Osteocyte (in vitro differentiated cells): ENCODE measurements at regions not wholly inside any gene's neighbourhood (a gene's known extent, or its start where the extent isn't known, plus 50 kb on each side); places are given as distances from the start of the nearest gene placed in this dataset.

Experiments used
- DNase-seq: peaks from one replicate; pipeline ENCODE4 v3.0.0; 2021; ENCODE audit warnings: mixed read lengths; ENCODE audit not compliant: unreplicated experiment; ENCODE audit errors: extremely low spot score
- H3K27ac Mint-ChIP-seq: one replicate; pipeline ENCODE4 v1.8.0; 2021; ENCODE audit warnings: mild to moderate bottlenecking, mixed read lengths; ENCODE audit not compliant: unreplicated experiment
- H3K27me3 Mint-ChIP-seq: one replicate; pipeline ENCODE4 v1.8.0; 2021; ENCODE audit warnings: mixed read lengths; ENCODE audit not compliant: unreplicated experiment
- H3K36me3 Mint-ChIP-seq: one replicate; pipeline ENCODE4 v1.8.0; 2021; ENCODE audit warnings: mixed read lengths; ENCODE audit not compliant: unreplicated experiment
- H3K4me1 Mint-ChIP-seq: one replicate; pipeline ENCODE4 v1.8.0; 2021; ENCODE audit warnings: mixed read lengths; ENCODE audit not compliant: unreplicated experiment
- H3K4me3 Mint-ChIP-seq: one replicate; pipeline ENCODE4 v1.8.0; 2021; ENCODE audit warnings: mild to moderate bottlenecking, moderate library complexity, mixed read lengths; ENCODE audit not compliant: unreplicated experiment
- H3K9me3 Mint-ChIP-seq: one replicate; pipeline ENCODE4 v1.8.0; 2021; ENCODE audit warnings: mixed read lengths; ENCODE audit not compliant: unreplicated experiment
- TF ChIP-seq, protein P1 (sequence below): fragments of 200-600 bp; sonication (generic); IDR thresholded peaks from 2 replicates; pipeline ENCODE4 v1.5.0; 2021; ENCODE audit warnings: antibody characterized with exemption, mild to moderate bottlenecking, moderate library complexity

DNA sequence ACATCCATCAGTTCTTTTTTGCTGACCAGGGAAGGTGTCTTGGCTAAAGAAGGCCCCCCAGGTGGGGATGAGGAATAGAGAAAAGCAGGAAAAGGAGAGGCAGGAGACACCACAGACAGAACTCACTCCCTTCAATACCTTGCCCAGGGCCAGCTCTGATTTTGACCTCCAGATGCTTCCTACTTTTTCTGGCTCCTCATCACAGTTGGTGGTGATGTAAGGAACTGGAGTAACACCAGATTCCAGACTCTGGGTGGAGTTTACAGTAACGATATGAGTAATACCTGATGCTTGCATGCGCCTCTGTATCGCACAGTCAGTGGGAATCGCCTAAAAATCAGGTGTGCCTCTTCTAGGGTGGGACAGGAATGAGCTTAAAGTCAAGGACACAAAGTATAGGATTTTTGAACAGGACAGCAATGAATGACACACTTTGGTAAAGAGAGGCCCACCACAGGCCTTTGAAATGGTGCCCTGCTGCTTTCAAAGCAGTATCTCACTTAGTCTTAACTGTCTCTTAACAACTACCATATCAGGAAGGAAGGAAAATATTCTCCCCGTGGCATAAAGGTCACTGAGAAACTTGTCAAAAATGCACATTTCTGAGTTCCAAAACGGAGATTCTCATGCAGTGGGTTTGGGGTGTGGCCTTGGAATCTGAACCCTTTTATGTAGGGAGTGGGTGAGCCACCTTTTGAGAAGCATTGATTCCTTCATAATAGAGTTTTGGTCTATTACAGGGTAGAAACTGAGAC is 140.8 kb downstream of the SNX19 start:
- peak; percentile 25 for DNase-seq
- TF ChIP-seq, protein P1, sequence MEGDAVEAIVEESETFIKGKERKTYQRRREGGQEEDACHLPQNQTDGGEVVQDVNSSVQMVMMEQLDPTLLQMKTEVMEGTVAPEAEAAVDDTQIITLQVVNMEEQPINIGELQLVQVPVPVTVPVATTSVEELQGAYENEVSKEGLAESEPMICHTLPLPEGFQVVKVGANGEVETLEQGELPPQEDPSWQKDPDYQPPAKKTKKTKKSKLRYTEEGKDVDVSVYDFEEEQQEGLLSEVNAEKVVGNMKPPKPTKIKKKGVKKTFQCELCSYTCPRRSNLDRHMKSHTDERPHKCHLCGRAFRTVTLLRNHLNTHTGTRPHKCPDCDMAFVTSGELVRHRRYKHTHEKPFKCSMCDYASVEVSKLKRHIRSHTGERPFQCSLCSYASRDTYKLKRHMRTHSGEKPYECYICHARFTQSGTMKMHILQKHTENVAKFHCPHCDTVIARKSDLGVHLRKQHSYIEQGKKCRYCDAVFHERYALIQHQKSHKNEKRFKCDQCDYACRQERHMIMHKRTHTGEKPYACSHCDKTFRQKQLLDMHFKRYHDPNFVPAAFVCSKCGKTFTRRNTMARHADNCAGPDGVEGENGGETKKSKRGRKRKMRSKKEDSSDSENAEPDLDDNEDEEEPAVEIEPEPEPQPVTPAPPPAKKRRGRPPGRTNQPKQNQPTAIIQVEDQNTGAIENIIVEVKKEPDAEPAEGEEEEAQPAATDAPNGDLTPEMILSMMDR, result no peak
- H3K36me3 Mint-ChIP-seq, result no peaks in the 10 kb centered on the region
- H3K4me3 Mint-ChIP-seq, result no peak overlapping the region
- peaks cover 6% of the 10 kb centered on the region for H3K9me3 Mint-ChIP-seq
- no peaks in the 10 kb centered on the region for H3K27me3 Mint-ChIP-seq
- H3K4me1 Mint-ChIP-seq, result peaks cover 63% of the 10 kb centered on the region
- peak overlapping the region; percentile 70 for H3K27ac Mint-ChIP-seq

DNA sequence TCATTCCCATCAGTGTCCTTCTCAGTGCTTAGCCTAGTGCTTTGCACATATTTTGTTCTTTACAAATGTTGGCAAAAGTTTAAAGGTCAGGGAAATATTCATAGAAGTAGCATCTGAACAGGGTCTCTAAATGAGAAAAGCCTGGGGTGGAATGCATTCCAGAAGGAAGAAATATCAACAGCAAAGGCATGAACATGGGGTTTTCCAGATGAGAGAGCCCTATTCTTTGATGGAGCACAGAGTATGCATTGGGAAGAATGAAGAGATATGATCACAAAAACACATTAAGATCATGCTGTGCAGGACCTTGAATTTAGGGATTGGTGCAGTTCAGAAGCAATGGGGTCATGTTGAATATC is 140.2 kb downstream of the SNX19 start:
- peaks cover 61% of the 10 kb centered on the region for H3K4me1 Mint-ChIP-seq

DNA sequence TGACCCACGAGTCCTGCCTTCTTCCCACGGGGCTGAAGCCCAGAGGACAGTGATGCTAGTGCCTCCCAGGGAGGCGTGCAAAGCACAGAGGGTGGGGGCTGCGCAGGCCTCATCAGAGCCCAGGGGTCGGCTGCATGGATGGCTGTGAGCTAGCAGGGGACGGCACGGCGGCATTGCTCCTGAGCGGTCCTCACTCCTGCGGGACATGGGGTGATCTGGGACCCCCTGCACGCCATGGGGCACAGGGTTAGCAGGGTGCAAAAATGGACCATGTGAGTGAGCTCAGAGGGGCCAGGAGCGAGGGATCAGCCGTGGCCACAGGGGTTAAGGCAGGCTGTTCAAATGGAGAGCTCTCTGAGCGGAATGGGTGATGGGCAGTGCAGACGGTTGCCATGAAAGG is 138.3 kb downstream of the SNX19 start:
- Mint-ChIP-seq H3K36me3 (no peaks in the 10 kb centered on the region), H3K4me3 (no peak overlapping the region), H3K4me1 (peaks cover 61% of the 10 kb centered on the region), H3K27me3 (no peaks in the 10 kb centered on the region), H3K27ac (no peak overlapping the region), H3K9me3 (peaks cover 6% of the 10 kb centered on the region)
- peak; percentile 83 for DNase-seq
- TF ChIP-seq, protein P1, result no peak

More for the DNA sequence above, 140.2 kb downstream of the SNX19 start:
- no peaks in the 10 kb centered on the region for H3K36me3 Mint-ChIP-seq
- H3K27me3 Mint-ChIP-seq, result no peaks in the 10 kb centered on the region
- TF ChIP-seq, protein P1, result no peak
- H3K27ac Mint-ChIP-seq, result peak overlapping the region; percentile 70
- DNase-seq, result no peak
- no peak overlapping the region for H3K4me3 Mint-ChIP-seq
- H3K9me3 Mint-ChIP-seq, result peaks cover 6% of the 10 kb centered on the region

DNA sequence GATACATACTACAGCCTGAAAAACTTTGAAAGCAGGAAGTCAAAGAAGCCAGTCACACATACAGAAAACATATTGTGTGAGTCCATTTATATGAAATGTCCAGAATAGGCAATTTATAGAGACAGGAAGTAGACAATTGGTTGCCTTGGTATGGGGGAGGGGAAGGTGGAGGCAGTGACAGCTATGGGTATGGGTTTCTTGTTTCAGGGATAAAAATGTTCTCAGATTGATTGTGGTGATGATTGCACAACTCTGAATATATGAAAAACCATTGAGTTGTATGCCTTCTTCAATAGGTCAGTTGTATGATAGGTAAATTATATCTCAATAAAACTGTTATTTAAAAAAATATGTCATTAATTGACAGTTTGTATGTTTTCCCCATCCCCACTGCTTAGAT is 137.6 kb downstream of the SNX19 start:
- peaks cover 61% of the 10 kb centered on the region for H3K4me1 Mint-ChIP-seq

DNA sequence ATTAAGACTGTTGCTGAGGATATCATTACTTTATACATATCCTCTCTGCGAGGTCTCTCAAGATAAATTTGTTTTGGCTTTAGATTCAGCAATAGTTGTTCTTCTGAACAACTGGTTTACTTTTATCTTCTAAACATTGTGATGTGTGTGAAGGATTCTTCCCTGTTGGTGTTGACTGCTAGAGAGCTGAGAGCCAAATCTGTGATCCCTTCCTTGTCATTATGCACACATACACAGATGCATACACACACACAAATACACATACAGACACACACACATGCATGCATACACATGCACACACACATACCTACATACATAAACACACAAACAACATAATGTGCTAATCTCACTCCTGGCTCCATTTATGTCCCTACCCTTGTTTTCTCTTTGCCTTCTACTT is 137.0 kb downstream of the SNX19 start:
- no peaks in the 10 kb centered on the region for H3K36me3 Mint-ChIP-seq
- no peak overlapping the region for H3K27ac Mint-ChIP-seq
- H3K4me1 Mint-ChIP-seq, result peaks cover 59% of the 10 kb centered on the region
- no peak overlapping the region for H3K4me3 Mint-ChIP-seq
- no peak for DNase-seq
- TF ChIP-seq, protein P1, result no peak
- H3K9me3 Mint-ChIP-seq, result peaks cover 6% of the 10 kb centered on the region
- H3K27me3 Mint-ChIP-seq, result no peaks in the 10 kb centered on the region

More for the DNA sequence above, 137.6 kb downstream of the SNX19 start:
- H3K36me3 Mint-ChIP-seq, result no peaks in the 10 kb centered on the region
- no peak overlapping the region for H3K4me3 Mint-ChIP-seq
- no peak for DNase-seq
- TF ChIP-seq, protein P1, result no peak
- peaks cover 6% of the 10 kb centered on the region for H3K9me3 Mint-ChIP-seq
- no peaks in the 10 kb centered on the region for H3K27me3 Mint-ChIP-seq
- no peak overlapping the region for H3K27ac Mint-ChIP-seq
